T-helper 2 cell treated with Interferon-gamma antibody and Interleukin-4, amounts not matched to agents 5 μg/mL and 100 μg/mL, for 36 hours (primary cell): ENCODE measurements at regions not wholly inside any gene's neighbourhood (a gene's known extent, or its start where the extent isn't known, plus 50 kb on each side); places are given as distances from the start of the nearest gene placed in this dataset.
"Not testable (repeated sequence)": the region's sequence is repeated elsewhere in the genome, so short reads cannot be mapped to it uniquely, and the experiment has no call there.

Source experiments
- DNase-seq: peaks from one replicate; pipeline ENCODE4 v3.0.0; 2021; ENCODE audit warnings: low spot score
- H3K27ac Mint-ChIP-seq: one replicate; pipeline ENCODE4 v1.8.0; 2021; ENCODE audit warnings: mild to moderate bottlenecking, mixed read lengths
- H3K27me3 Mint-ChIP-seq: one replicate; pipeline ENCODE4 v1.8.0; 2021; ENCODE audit warnings: low read depth, mixed read lengths
- H3K36me3 Mint-ChIP-seq: one replicate; pipeline ENCODE4 v1.8.0; 2021; ENCODE audit warnings: low read depth, mixed read lengths
- H3K4me1 Mint-ChIP-seq: one replicate; pipeline ENCODE4 v1.8.0; 2021; ENCODE audit warnings: low read depth, mixed read lengths
- H3K4me3 Mint-ChIP-seq: one replicate; pipeline ENCODE4 v1.8.0; 2022; ENCODE audit warnings: mild to moderate bottlenecking, moderate library complexity, mixed read lengths
- H3K9me3 Mint-ChIP-seq: one replicate; pipeline ENCODE4 v1.8.0; 2021; ENCODE audit warnings: mixed read lengths

- not testable (repeated sequence) for H3K4me1 Mint-ChIP-seq, H3K9me3 Mint-ChIP-seq, H3K27ac Mint-ChIP-seq, H3K27me3 Mint-ChIP-seq, DNase-seq, H3K4me3 Mint-ChIP-seq, H3K36me3 Mint-ChIP-seq
Measured at GRCh38 chr7:75257442-75257841, 138.0 kb upstream of the TRIM73 start.

GRCh38 chr7:75259454-75260003, 135.9 kb upstream of the TRIM73 start:
- H3K36me3 Mint-ChIP-seq, H3K4me3 Mint-ChIP-seq, H3K9me3 Mint-ChIP-seq, H3K27ac Mint-ChIP-seq, H3K4me1 Mint-ChIP-seq, DNase-seq, H3K27me3 Mint-ChIP-seq: not testable (repeated sequence)

- not testable (repeated sequence) for H3K9me3 Mint-ChIP-seq, H3K4me1 Mint-ChIP-seq, H3K27me3 Mint-ChIP-seq
Measured at GRCh38 chr7:75261660-75262059, 133.8 kb upstream of the TRIM73 start.

GRCh38 chr7:75268158-75268557, 127.3 kb upstream of the TRIM73 start:
- not testable (repeated sequence) for H3K4me1 Mint-ChIP-seq, H3K36me3 Mint-ChIP-seq, DNase-seq

More at GRCh38 chr7:75261660-75262059, 133.8 kb upstream of the TRIM73 start:
- not testable (repeated sequence) for H3K36me3 Mint-ChIP-seq, DNase-seq, H3K27ac Mint-ChIP-seq, H3K4me3 Mint-ChIP-seq

GRCh38 chr7:75269159-75269558, 126.3 kb upstream of the TRIM73 start:
- not testable (repeated sequence) for H3K27ac Mint-ChIP-seq

More at GRCh38 chr7:75268158-75268557, 127.3 kb upstream of the TRIM73 start:
- H3K27me3 Mint-ChIP-seq, H3K27ac Mint-ChIP-seq, H3K4me3 Mint-ChIP-seq, H3K9me3 Mint-ChIP-seq: not testable (repeated sequence)

GRCh38 chr7:75274114-75274513, 121.3 kb upstream of the TRIM73 start:
- H3K27ac Mint-ChIP-seq, H3K36me3 Mint-ChIP-seq, H3K27me3 Mint-ChIP-seq, H3K9me3 Mint-ChIP-seq, H3K4me1 Mint-ChIP-seq, DNase-seq, H3K4me3 Mint-ChIP-seq: not testable (repeated sequence)

More at GRCh38 chr7:75269159-75269558, 126.3 kb upstream of the TRIM73 start:
- H3K36me3 Mint-ChIP-seq, H3K4me3 Mint-ChIP-seq, H3K27me3 Mint-ChIP-seq, H3K4me1 Mint-ChIP-seq, H3K9me3 Mint-ChIP-seq, DNase-seq: not testable (repeated sequence)
